Neutrophil (primary cell): ENCODE measurements at regions not wholly inside any gene's neighbourhood (a gene's known extent, or its start where the extent isn't known, plus 50 kb on each side); places are given as distances from the start of the nearest gene placed in this dataset.

Source experiments
- H3K27ac ChIP-seq: fragments of 200-600 bp; sonication (generic); 2 replicates; pipeline ENCODE4 v1.5.1; 2016; ENCODE audit warnings: mild to moderate bottlenecking, moderate library complexity
- H3K27me3 ChIP-seq: fragments of 200-600 bp; sonication (generic); 2 replicates; pipeline ENCODE4 v1.6.0; 2016; ENCODE audit warnings: mild to moderate bottlenecking
- H3K36me3 ChIP-seq: fragments of 200-600 bp; sonication (generic); 2 replicates; pipeline ENCODE4 v1.5.1; 2017
- H3K4me1 ChIP-seq, 2 experiments: fragments of 200-600 bp in 1 of 2; sonication (generic) in 1 of 2; 1 replicate in 1 of 2; 2 replicates in 1 of 2; pipeline versions ENCODE4 v1.5.1 to v1.6.1; 2013 to 2016; ENCODE audit warnings: low read depth in 1 of 2, low read length in 1 of 2, mild to moderate bottlenecking in 1 of 2, moderate library complexity in 1 of 2; ENCODE audit not compliant: control insufficient read depth in 1 of 2, insufficient read depth in 1 of 2
- H3K4me3 ChIP-seq, 2 experiments: fragments of 200-600 bp in 1 of 2; sonication (generic) in 1 of 2; 1 replicate in 1 of 2; 2 replicates in 1 of 2; pipeline ENCODE4 v1.5.1; 2013 to 2016; ENCODE audit warnings: low read depth in 1 of 2, low read length in 1 of 2, mild to moderate bottlenecking in 1 of 2, moderate library complexity in 1 of 2
- H3K9me3 ChIP-seq: fragments of 200-600 bp; sonication (generic); 2 replicates; pipeline ENCODE4 v1.5.1; 2016
- TF ChIP-seq, protein P1 (sequence below): fragments of 200-600 bp; sonication (generic); IDR thresholded peaks from 2 replicates; pipeline ENCODE4 v1.5.1; 2016; ENCODE audit warnings: antibody characterized with exemption

DNA sequence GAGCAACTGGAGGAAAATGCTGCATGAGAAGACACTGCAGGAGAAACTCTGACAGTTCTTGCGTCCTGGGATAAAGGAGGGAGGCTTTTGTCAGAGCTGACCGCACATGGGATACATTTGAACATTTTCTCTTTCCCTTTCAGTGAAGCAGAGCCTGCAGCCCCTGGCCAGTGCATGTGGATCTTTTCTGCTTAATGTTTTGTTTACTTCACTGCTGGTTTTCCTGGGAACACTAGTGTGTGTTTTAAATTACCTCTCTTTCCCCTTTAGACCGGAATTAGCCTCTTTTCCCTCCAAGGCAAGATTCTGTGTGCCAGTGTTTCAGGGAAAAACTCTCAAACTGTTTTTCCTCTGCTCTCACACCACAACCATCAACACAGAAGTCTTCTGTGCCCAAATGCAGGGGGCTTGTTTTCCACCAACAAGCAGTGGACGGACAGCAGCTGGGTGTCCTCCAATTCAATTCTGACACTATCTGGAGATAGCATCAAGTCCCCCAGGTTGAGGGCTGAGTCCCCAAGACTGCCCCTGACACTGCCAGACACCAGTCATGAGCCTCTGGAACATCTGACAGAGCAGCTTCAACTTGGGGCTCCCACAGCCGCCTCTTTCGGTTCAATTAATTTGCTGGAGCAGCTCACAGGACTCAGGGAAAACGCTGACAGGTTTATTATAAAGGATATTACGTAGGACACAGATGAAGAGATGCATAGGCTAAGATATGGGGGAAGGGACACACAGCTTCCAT lies 136.2 kb downstream of the RHOU start:
- Histone ChIP-seq H3K36me3 (no peaks in the 10 kb centered on the region), H3K4me3 (no peak overlapping the region), H3K27ac (no peak overlapping the region), H3K9me3 (no peaks in the 10 kb centered on the region), H3K4me1 (no peaks in the 10 kb centered on the region), H3K27me3 (no peaks in the 10 kb centered on the region)
- TF ChIP-seq, protein P1, sequence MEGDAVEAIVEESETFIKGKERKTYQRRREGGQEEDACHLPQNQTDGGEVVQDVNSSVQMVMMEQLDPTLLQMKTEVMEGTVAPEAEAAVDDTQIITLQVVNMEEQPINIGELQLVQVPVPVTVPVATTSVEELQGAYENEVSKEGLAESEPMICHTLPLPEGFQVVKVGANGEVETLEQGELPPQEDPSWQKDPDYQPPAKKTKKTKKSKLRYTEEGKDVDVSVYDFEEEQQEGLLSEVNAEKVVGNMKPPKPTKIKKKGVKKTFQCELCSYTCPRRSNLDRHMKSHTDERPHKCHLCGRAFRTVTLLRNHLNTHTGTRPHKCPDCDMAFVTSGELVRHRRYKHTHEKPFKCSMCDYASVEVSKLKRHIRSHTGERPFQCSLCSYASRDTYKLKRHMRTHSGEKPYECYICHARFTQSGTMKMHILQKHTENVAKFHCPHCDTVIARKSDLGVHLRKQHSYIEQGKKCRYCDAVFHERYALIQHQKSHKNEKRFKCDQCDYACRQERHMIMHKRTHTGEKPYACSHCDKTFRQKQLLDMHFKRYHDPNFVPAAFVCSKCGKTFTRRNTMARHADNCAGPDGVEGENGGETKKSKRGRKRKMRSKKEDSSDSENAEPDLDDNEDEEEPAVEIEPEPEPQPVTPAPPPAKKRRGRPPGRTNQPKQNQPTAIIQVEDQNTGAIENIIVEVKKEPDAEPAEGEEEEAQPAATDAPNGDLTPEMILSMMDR, result no peak

DNA sequence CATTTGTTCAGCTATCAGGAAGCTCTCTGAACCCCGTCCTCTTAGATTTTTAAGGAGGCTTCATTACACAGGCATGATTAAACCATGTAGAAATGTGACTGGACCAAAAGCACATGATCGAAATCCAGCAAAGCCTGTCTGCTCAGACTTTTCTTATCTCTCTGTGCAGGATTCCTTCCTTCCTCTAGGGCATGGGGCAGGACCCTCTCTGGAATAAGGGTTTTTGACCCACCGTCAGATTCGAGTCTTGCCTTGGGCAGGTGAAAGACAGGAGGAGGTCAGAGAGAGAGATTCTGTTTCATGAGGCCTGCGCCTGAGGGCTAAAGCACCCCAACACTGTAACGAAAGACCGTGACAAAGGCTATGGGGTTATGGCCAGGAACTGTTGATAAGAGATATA lies 136.8 kb downstream of the RHOU start:
- no peaks in the 10 kb centered on the region for H3K27me3 ChIP-seq

DNA sequence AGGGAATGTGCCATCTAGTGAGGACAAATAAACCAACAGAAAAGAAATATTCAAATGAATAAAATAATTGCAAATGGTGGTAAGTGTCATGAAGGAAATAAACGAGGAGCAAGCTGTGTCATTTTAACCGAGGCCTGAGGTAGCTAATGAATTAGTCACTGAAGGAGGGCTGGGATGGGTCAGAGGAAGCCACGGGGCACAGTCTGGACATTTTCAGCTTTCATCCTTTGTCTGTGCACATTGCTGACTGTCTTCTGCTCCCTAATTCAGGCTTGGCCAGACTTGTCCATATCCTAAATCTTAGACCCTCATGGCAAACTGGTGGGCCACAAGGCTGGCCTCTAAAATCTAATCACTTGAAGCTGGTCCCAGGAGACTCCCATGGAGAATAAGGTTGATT lies 138.4 kb downstream of the RHOU start:
- no peak overlapping the region for H3K4me3 ChIP-seq
- H3K27ac ChIP-seq, result no peak overlapping the region
- no peaks in the 10 kb centered on the region for H3K27me3 ChIP-seq
- no peaks in the 10 kb centered on the region for H3K4me1 ChIP-seq
- TF ChIP-seq, protein P1, result no peak
- H3K36me3 ChIP-seq, result no peaks in the 10 kb centered on the region
- no peaks in the 10 kb centered on the region for H3K9me3 ChIP-seq

More for the DNA sequence above, 136.8 kb downstream of the RHOU start:
- no peaks in the 10 kb centered on the region for H3K4me1 ChIP-seq
- H3K36me3 ChIP-seq, result no peaks in the 10 kb centered on the region
- H3K4me3 ChIP-seq, result no peak overlapping the region
- no peaks in the 10 kb centered on the region for H3K9me3 ChIP-seq
- H3K27ac ChIP-seq, result no peak overlapping the region
- TF ChIP-seq, protein P1, result no peak

DNA sequence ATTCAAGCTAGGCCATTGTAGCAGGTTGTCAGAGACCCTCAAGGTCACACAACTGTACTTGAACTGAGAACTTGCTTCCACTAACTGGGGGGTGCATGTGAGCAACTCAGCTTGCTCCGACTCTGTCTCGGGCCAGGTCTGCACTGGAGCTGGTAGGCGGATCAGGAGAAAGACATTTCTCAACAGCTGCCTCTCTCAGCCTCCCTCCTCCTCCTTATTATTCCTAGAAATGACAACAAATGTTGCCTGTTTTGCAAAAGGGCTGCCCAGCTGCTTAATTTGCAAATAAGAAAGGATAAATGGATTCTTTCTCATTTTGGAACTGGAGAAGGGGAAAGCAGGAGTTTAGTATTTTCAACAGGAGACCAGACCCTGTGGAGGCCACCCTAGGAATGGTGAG lies 140.5 kb downstream of the RHOU start:
- Histone ChIP-seq H3K27me3 (no peaks in the 10 kb centered on the region), H3K4me1 (no peaks in the 10 kb centered on the region), H3K4me3 (no peak overlapping the region), H3K27ac (no peak overlapping the region), H3K9me3 (no peaks in the 10 kb centered on the region), H3K36me3 (no peaks in the 10 kb centered on the region)
- TF ChIP-seq, protein P1, result no peak

DNA sequence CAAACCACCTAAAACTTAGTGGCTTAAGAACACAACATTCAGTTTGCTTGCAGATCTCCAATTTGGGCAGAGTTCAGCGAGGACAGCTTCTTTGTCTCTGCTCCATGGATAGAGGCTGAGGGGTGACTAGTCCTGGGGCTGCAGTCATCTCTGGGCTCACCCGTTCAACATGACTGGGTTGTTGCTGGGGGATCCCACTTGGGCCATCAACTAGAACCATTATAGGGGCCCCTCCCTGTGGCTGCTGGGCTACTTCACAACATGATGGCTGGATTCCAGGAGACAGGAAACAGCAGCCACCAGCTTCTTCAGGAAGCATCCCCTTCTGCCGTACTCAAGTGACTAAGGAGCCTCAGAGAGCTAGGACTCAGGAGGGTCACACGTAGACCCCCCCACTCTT lies 140.9 kb downstream of the RHOU start:
- no peak overlapping the region for H3K4me3 ChIP-seq
- H3K36me3 ChIP-seq, result no peaks in the 10 kb centered on the region
- TF ChIP-seq, protein P1, result no peak

More for the DNA sequence above, 140.9 kb downstream of the RHOU start:
- Histone ChIP-seq H3K4me1 (no peaks in the 10 kb centered on the region), H3K27ac (no peak overlapping the region), H3K9me3 (no peaks in the 10 kb centered on the region), H3K27me3 (no peaks in the 10 kb centered on the region)
